GM23338 (cell line): ENCODE measurements at regions not wholly inside any gene's neighbourhood (a gene's known extent, or its start where the extent isn't known, plus 50 kb on each side); places are given as distances from the start of the nearest gene placed in this dataset.

Experiments used
- ATAC-seq: fragments of 200-7000 bp; cut with Tn5 transposase; 3 replicates; pipeline ENCODE4 v1.9.1; 2020
- DNase-seq: peaks from one replicate; pipeline ENCODE4 v3.0.0-alpha.2; 2015; ENCODE audit warnings: low spot score
- H2AFZ ChIP-seq: fragments of 200-600 bp; sonication (generic); 2 replicates; pipeline ENCODE4 v1.8.0; 2016; ENCODE audit warnings: antibody characterized with exemption, mild to moderate bottlenecking, moderate library complexity
- H3F3A ChIP-seq: fragments of 200-600 bp; sonication (generic); replicated peaks from 2 replicates; pipeline ENCODE4 v1.8.0; 2017; ENCODE audit warnings: antibody characterized with exemption, mixed run types, low read depth
- H3K27ac ChIP-seq: fragments of 200-600 bp; sonication (generic); 2 replicates; pipeline ENCODE4 v1.6.1; 2016; ENCODE audit warnings: low read depth
- H3K27me3 ChIP-seq: fragments of 200-600 bp; sonication (generic); 2 replicates; pipeline ENCODE4 v1.8.0; 2016; ENCODE audit warnings: mild to moderate bottlenecking, mixed run types, moderate library complexity; ENCODE audit not compliant: insufficient read depth
- H3K36me3 ChIP-seq: fragments of 200-600 bp; sonication (generic); 2 replicates; pipeline ENCODE4 v1.8.0; 2016; ENCODE audit warnings: mild to moderate bottlenecking; ENCODE audit not compliant: insufficient read depth
- H3K4me1 ChIP-seq: fragments of 200-600 bp; sonication (generic); 2 replicates; pipeline ENCODE4 v1.8.0; 2016; ENCODE audit warnings: mild to moderate bottlenecking, moderate library complexity; ENCODE audit not compliant: insufficient read depth
- H3K4me2 ChIP-seq: fragments of 200-600 bp; sonication (generic); 2 replicates; pipeline ENCODE4 v1.7.1; 2017; ENCODE audit warnings: mixed run types
- H3K4me3 ChIP-seq: fragments of 200-600 bp; sonication (generic); 2 replicates; pipeline ENCODE4 v1.6.1; 2016; ENCODE audit warnings: mixed run types
- H3K79me2 ChIP-seq: fragments of 200-600 bp; sonication (generic); replicated peaks from 2 replicates; pipeline ENCODE4 v1.8.0; 2017; ENCODE audit warnings: mild to moderate bottlenecking; ENCODE audit not compliant: insufficient read depth
- H3K9me2 ChIP-seq: fragments of 200-600 bp; sonication (generic); 2 replicates; pipeline ENCODE4 v1.8.0; 2017; ENCODE audit not compliant: insufficient read depth
- H4K20me1 ChIP-seq: fragments of 200-600 bp; sonication (generic); replicated peaks from 2 replicates; pipeline ENCODE4 v1.8.0; 2017; ENCODE audit warnings: mild to moderate bottlenecking; ENCODE audit not compliant: insufficient read depth
- H3K27ac Mint-ChIP-seq: 2 replicates; pipeline ENCODE4 v1.8.0; 2020; ENCODE audit warnings: inconsistent platforms, mild to moderate bottlenecking, moderate library complexity, mixed read lengths
- H3K27me3 Mint-ChIP-seq: 3 replicates; pipeline ENCODE4 v1.8.0; 2022; ENCODE audit warnings: low read depth, mild to moderate bottlenecking, moderate library complexity, mixed read lengths, inconsistent platforms; ENCODE audit not compliant: insufficient read depth, poor library complexity
- H3K36me3 Mint-ChIP-seq: 3 replicates; pipeline ENCODE4 v1.8.0; 2021; ENCODE audit warnings: low read depth, mild to moderate bottlenecking, inconsistent platforms, moderate library complexity, mixed read lengths
- H3K4me1 Mint-ChIP-seq: 3 replicates; pipeline ENCODE4 v1.8.0; 2020; ENCODE audit warnings: mild to moderate bottlenecking, inconsistent platforms, mixed read lengths
- H3K4me3 Mint-ChIP-seq: 3 replicates; pipeline ENCODE4 v1.8.0; 2021; ENCODE audit warnings: moderate library complexity, mild to moderate bottlenecking, inconsistent platforms, mixed read lengths
- H3K9me3 Mint-ChIP-seq: 3 replicates; pipeline ENCODE4 v1.8.0; 2020; ENCODE audit warnings: moderate library complexity, mild to moderate bottlenecking, inconsistent platforms, mixed read lengths
- CREB1 ChIP-seq: fragments of 250-450 bp; sonication (Bioruptor Pico); IDR thresholded peaks from 2 replicates; pipeline ENCODE4 v1.5.0; 2020; ENCODE audit warnings: low read depth, mild to moderate bottlenecking, moderate library complexity
- EZH2phosphoT487 ChIP-seq: fragments of 200-600 bp; sonication (generic); IDR thresholded peaks from one replicate; pipeline ENCODE4 v1.8.1; 2018; ENCODE audit warnings: antibody characterized with exemption; ENCODE audit not compliant: unreplicated experiment
- JUNB ChIP-seq: IDR thresholded peaks from one replicate; pipeline ENCODE4 v1.6.1; 2016; ENCODE audit warnings: antibody characterized with exemption; ENCODE audit not compliant: unreplicated experiment
- NANOG ChIP-seq: IDR thresholded peaks from 2 replicates; pipeline ENCODE4 v1.6.1; 2016; ENCODE audit warnings: antibody characterized with exemption, borderline replicate concordance
- POLR2AphosphoS5 ChIP-seq: IDR thresholded peaks from 2 replicates; pipeline ENCODE4 v1.6.1; 2016; ENCODE audit warnings: antibody characterized with exemption, low read depth
- REST ChIP-seq: IDR thresholded peaks from one replicate; pipeline ENCODE4 v1.6.1; 2018; ENCODE audit warnings: antibody characterized with exemption; ENCODE audit not compliant: unreplicated experiment
- STAT1 ChIP-seq: IDR thresholded peaks from one replicate; pipeline ENCODE4 v1.6.1; 2016; ENCODE audit warnings: antibody characterized with exemption; ENCODE audit not compliant: unreplicated experiment
- ZNF331 ChIP-seq: fragments of 250-450 bp; sonication (Bioruptor Pico); IDR thresholded peaks from 2 replicates; pipeline ENCODE4 v1.5.0; 2020; ENCODE audit warnings: low read depth, mild to moderate bottlenecking, moderate library complexity
- ZNF462 ChIP-seq: fragments of 250-450 bp; sonication (Bioruptor Pico); IDR thresholded peaks from 2 replicates; pipeline ENCODE4 v1.5.0; 2020; ENCODE audit warnings: mild to moderate bottlenecking, moderate library complexity

- TF ChIP-seq REST (no peak), NANOG (no peak), ZNF331 (CRISPR knock-in tag) (no peak), POLR2AphosphoS5 (no peak)
Measured at GRCh38 chr2:19246496-19246895, 111.9 kb downstream of the OSR1 start (continued).

DNA sequence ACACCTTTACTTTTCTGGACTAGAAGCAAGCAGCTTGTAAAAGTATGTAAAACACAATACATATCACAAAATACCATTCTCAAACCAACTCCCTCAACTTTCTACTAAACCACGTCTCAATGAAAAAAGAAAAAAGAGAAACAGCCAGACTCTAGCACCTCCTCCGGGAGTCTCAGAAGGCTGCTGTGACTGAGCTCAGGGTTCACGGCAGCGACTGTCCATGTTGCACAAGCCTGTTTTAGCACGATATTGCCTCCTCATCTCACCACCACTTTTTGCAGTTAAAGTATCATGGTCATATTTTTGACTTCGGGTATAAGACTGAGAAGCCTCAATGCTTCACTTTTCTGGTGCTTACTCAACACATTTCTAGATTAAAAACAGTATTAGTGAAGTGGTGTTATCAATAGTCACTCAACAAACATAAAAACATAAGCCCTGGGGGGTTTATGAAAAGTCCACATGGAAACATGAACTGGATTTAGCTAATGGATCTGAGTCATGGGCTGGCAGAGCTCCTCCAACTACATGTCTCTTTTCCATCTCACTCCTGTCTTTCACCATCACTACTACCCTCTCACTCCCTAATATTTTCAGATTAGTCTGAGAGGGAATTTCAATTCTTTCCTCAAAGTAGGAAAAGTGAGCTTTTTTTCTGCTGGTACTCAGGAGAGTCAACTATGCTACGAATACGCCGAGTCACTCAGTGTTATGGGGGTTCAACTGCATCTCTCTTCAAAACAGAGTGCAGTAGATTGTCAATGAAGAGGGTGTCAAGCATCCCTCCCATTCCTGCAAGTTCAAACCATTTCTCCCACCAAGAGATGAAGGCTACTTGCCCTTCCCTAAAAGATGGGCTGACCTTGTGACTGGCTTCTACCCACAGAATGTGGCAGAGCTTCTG, 113.7 kb downstream of the OSR1 start:
- no peaks in the 10 kb centered on the region for H3K4me1 ChIP-seq
- no peaks in the 10 kb centered on the region for H3K9me3 Mint-ChIP-seq
- peaks cover 6% of the 10 kb centered on the region for H3K27me3 Mint-ChIP-seq
- H3F3A ChIP-seq: no peaks in the 10 kb centered on the region
- H3K9me2 ChIP-seq: peaks cover 3% of the 10 kb centered on the region; the same call in 1 of the 2 replicates
- H3K4me3 ChIP-seq: no peak overlapping the region
- DNase-seq (no peak), ATAC-seq (no peak)
- H2AFZ ChIP-seq: no peak overlapping the region
- no peak overlapping the region for H3K4me2 ChIP-seq
- no peaks in the 10 kb centered on the region for H3K79me2 ChIP-seq
- no peak overlapping the region for H3K27ac ChIP-seq
- peaks cover 14% of the 10 kb centered on the region for H3K4me1 Mint-ChIP-seq
- H3K36me3 Mint-ChIP-seq: no peaks in the 10 kb centered on the region
- H3K4me3 Mint-ChIP-seq: no peak overlapping the region
- H3K27me3 ChIP-seq: no peaks in the 10 kb centered on the region
- no peak overlapping the region for H3K27ac Mint-ChIP-seq
- H4K20me1 ChIP-seq: no peaks in the 10 kb centered on the region
- H3K36me3 ChIP-seq: no peaks in the 10 kb centered on the region
- no peak for TF ChIP-seq STAT1
- no peak for TF ChIP-seq ZNF462 (CRISPR knock-in tag)
- TF ChIP-seq NANOG: no peak
- no peak for TF ChIP-seq JUNB
- TF ChIP-seq ZNF331 (CRISPR knock-in tag): no peak
- TF ChIP-seq CREB1: no peak
- no peak for TF ChIP-seq REST
- no peak for TF ChIP-seq EZH2phosphoT487
